Endodermal cell (in vitro differentiated cells): ENCODE measurements at regions not wholly inside any gene's neighbourhood (a gene's known extent, or its start where the extent isn't known, plus 50 kb on each side); places are given as distances from the start of the nearest gene placed in this dataset.

Experiments used
- DNase-seq: peaks from one replicate; pipeline ENCODE4 v3.0.0-alpha.2; 2017
- H3K27ac ChIP-seq: 2 replicates; pipeline ENCODE4 v1.5.1; 2013; ENCODE audit warnings: mild to moderate bottlenecking, low read depth, low read length, moderate library complexity
- H3K27me3 ChIP-seq: 2 replicates; pipeline ENCODE4 v1.6.1; 2013; ENCODE audit warnings: mild to moderate bottlenecking, low read length, moderate library complexity; ENCODE audit not compliant: insufficient read depth, control insufficient read depth, poor library complexity, severe bottlenecking
- H3K36me3 ChIP-seq: 2 replicates; pipeline ENCODE4 v1.7.0; 2013; ENCODE audit warnings: mild to moderate bottlenecking, low read length, moderate library complexity; ENCODE audit not compliant: control insufficient read depth, insufficient read depth
- H3K4me1 ChIP-seq: one replicate; pipeline ENCODE4 v1.7.0; 2013; ENCODE audit warnings: low read length; ENCODE audit not compliant: control insufficient read depth, insufficient read depth
- H3K4me3 ChIP-seq: 2 replicates; pipeline ENCODE4 v1.5.1; 2013; ENCODE audit warnings: mild to moderate bottlenecking, low read length, moderate library complexity
- H3K9ac ChIP-seq: 2 replicates; pipeline ENCODE4 v1.6.1; 2013; ENCODE audit warnings: mild to moderate bottlenecking, low read length, moderate library complexity; ENCODE audit not compliant: poor library complexity, severe bottlenecking; ENCODE audit errors: extremely low read depth
- H3K9me3 ChIP-seq: 2 replicates; pipeline ENCODE4 v1.6.1; 2013; ENCODE audit warnings: mild to moderate bottlenecking, low read length, moderate library complexity; ENCODE audit not compliant: control insufficient read depth
- H3K27ac Mint-ChIP-seq: 2 replicates; pipeline ENCODE4 v1.8.0; 2020; ENCODE audit warnings: mixed read lengths
- H3K27me3 Mint-ChIP-seq: 2 replicates; pipeline ENCODE4 v1.8.0; 2021; ENCODE audit warnings: mild to moderate bottlenecking, mixed read lengths; ENCODE audit not compliant: insufficient read depth
- H3K36me3 Mint-ChIP-seq: 2 replicates; pipeline ENCODE4 v1.8.0; 2020; ENCODE audit warnings: low read depth, mixed read lengths
- H3K4me1 Mint-ChIP-seq: 2 replicates; pipeline ENCODE4 v1.8.0; 2020; ENCODE audit warnings: mixed read lengths
- H3K4me3 Mint-ChIP-seq: 2 replicates; pipeline ENCODE4 v1.8.0; 2020; ENCODE audit warnings: mild to moderate bottlenecking, moderate library complexity, mixed read lengths
- H3K9me3 Mint-ChIP-seq: 2 replicates; pipeline ENCODE4 v1.8.0; 2020; ENCODE audit warnings: mild to moderate bottlenecking, mixed read lengths
- CTCF ChIP-seq: fragments of 200-600 bp; sonication (generic); conservative IDR thresholded peaks from 2 replicates; pipeline ENCODE4 v1.5.0; 2021; ENCODE audit warnings: antibody characterized with exemption, mild to moderate bottlenecking
- WGBS, 2 experiments: methylation state at CpG; one replicate each; pipeline versions ENCODE4 v1.1.5 to v1.1.7; 2013; ENCODE audit warnings: missing lambda C conversion rate in 2 of 2, mixed read lengths in 1 of 2; ENCODE audit not compliant: insufficient coverage in 1 of 2, insufficient read length in 1 of 2; 5-methylcytosine and 5-hydroxymethylcytosine counted together

GRCh38 chr11:26084313-26084712 lies 247.6 kb upstream of the ANO3 start:
- WGBS, 2 experiments = 83 to 91% methylated on average over 2 to 3 of the region's 3 CpGs
- Mint-ChIP-seq H3K4me3 (no peak overlapping the region), H3K27ac (no peak overlapping the region), H3K9me3 (no peaks in the 10 kb centered on the region), H3K27me3 (no peaks in the 10 kb centered on the region), H3K36me3 (no peaks in the 10 kb centered on the region), H3K4me1 (no peaks in the 10 kb centered on the region)
- DNase-seq = no peak
- no peaks in the 10 kb centered on the region for H3K9me3 ChIP-seq
- no peaks in the 10 kb centered on the region for H3K36me3 ChIP-seq
- TF ChIP-seq CTCF = no peak
- no peak overlapping the region for H3K27ac ChIP-seq
- no peaks in the 10 kb centered on the region for H3K4me1 ChIP-seq
- no peak overlapping the region for H3K9ac ChIP-seq
- no peak overlapping the region for H3K4me3 ChIP-seq
- H3K27me3 ChIP-seq = no peaks in the 10 kb centered on the region

GRCh38 chr11:26086028-26086427 lies 245.9 kb upstream of the ANO3 start:
- H3K36me3 ChIP-seq = no peaks in the 10 kb centered on the region
- H3K27me3 Mint-ChIP-seq = no peaks in the 10 kb centered on the region
- no peaks in the 10 kb centered on the region for H3K36me3 Mint-ChIP-seq
- no peak overlapping the region for H3K9ac ChIP-seq
- H3K27ac Mint-ChIP-seq = no peak overlapping the region
- 72% methylated on average over 1 of the region's 1 CpG; no CpG with 5 or more reads in 1 of the 2 experiments for WGBS, 2 experiments
- H3K4me1 ChIP-seq = no peaks in the 10 kb centered on the region
- no peak overlapping the region for H3K27ac ChIP-seq
- DNase-seq = no peak
- no peak for TF ChIP-seq CTCF
- H3K9me3 ChIP-seq = no peaks in the 10 kb centered on the region
- H3K9me3 Mint-ChIP-seq = no peaks in the 10 kb centered on the region
- no peak overlapping the region for H3K4me3 ChIP-seq
- H3K4me3 Mint-ChIP-seq = no peak overlapping the region
- H3K27me3 ChIP-seq = no peaks in the 10 kb centered on the region
- H3K4me1 Mint-ChIP-seq = no peaks in the 10 kb centered on the region

- H3K36me3 ChIP-seq = no peaks in the 10 kb centered on the region
- Mint-ChIP-seq H3K4me1 (no peaks in the 10 kb centered on the region), H3K27me3 (no peaks in the 10 kb centered on the region), H3K27ac (no peak overlapping the region), H3K9me3 (no peaks in the 10 kb centered on the region), H3K4me3 (no peak overlapping the region), H3K36me3 (no peaks in the 10 kb centered on the region)
- H3K27ac ChIP-seq = no peak overlapping the region
- no peak overlapping the region for H3K9ac ChIP-seq
- H3K4me3 ChIP-seq = no peak overlapping the region
- WGBS, 2 experiments = 84 to 94% methylated on average over 2 to 4 of the region's 4 CpGs
- no peaks in the 10 kb centered on the region for H3K9me3 ChIP-seq
- no peaks in the 10 kb centered on the region for H3K4me1 ChIP-seq
- no peaks in the 10 kb centered on the region for H3K27me3 ChIP-seq
- no peak for TF ChIP-seq CTCF
- DNase-seq = no peak
These were observed 244.6 kb upstream of the ANO3 start for GRCh38 chr11:26087120-26087935.
